ENCODE measurements at regions not wholly inside any gene's neighbourhood (a gene's known extent, or its start where the extent isn't known, plus 50 kb on each side); places are given as distances from the start of the nearest gene placed in this dataset.
A peak's percentile ranks its signal among the peaks of the same experiment; 100 is the strongest.

DNA sequence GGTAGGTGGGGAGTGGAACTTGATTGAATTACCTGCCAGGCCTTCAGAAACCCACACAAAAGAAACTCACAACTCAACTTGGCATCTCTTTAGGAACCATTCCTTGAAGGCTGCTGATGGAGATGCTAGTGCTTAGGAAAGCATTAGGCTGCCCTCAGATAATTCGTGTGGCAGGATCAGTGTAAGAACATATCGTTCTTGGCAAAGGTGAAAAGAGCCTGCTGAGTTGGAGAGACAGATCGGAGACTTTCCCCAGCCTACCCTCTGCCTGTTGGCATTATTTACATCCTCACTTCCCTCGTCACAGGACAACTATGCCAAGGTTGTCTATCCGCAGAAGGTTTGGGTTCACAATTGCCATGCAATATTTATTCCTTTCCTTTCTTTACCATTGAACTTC is 120.0 kb upstream of the HS3ST3A1 start:
- DNase-seq (ENCODE audit: low read depth), result no peak
- TF ChIP-seq CTCF (IDR thresholded peaks at IDR 0.05; ENCODE audit: low read length, missing control alignments), result no peak
- no peak overlapping the region for H3K4me3 ChIP-seq (replicated peaks; ENCODE audit: low read depth, low read length)

DNA sequence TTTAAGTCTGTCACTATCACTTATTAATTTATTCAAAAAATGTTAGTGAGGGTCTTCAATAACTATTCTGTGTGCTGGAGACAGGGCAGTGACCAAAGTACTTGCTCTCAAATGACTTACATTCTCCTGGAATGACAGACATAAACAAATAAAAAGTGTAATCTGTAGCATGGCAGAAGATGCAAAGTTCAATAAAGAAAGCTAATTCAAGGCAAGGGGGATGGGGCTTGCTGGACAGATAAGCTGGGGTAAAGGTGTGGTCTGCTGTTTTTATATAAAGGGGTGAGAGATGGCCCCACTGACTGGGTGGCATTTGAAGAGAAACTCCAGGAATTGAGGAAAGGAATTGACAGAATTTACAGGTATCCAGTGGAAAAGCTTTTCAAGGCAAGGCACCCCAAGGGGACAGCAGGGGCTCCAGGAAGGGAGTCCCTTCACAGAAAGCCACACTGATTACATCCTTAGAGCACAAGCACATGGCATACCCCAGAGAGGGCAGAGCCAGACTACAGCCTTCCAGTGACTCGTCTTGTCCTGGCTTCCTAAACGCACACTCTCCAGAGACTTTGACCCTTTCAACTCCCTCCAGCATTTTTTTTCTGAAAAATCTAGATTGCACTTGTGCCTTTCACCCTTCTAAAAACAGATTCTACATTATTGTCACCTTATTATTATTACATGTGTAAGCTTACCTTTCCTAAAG is 123.7 kb upstream of the HS3ST3A1 start:
- DNase-seq (ENCODE audit: low read depth), result peak; percentile 44

DNA sequence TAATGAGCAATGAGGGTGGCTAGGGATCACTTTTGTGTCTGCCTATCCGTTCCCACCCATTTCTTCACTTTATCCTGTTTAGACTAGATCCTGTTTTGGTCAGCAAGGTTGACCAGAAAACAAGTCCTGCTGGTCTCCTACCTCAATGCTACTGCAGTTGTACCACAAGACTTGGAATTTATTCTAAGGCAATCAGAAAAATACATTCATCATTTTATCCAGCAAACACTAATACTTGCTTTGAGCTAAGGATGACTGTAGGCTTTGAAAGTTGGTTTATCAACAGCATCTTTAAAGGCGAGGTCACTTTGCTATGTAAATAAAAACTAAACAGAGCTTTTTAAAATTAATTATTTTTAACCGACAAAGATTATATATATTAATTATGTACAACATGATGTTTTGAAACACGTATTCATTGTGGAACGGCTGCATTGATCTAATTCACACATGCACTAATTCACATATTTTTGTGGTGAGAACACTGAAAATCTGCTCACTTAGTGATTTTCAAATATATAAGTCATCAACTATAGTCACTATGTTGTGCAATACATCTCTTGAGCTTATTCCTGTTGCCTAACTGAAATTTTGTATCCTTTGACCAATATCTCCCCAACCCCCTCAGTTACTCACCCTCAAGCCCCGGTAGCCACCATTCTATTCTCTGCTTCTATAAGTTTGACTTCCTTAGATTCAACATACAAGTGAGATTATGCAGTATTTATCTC is 125.9 kb upstream of the HS3ST3A1 start:
- no peak overlapping the region for H3K4me3 ChIP-seq (replicated peaks; ENCODE audit: low read depth, low read length)
- DNase-seq (ENCODE audit: low read depth), result peak; percentile 75
- TF ChIP-seq CTCF (IDR thresholded peaks at IDR 0.05; ENCODE audit: low read length, missing control alignments), result no peak

More for the DNA sequence above, 123.7 kb upstream of the HS3ST3A1 start:
- H3K4me3 ChIP-seq (replicated peaks; ENCODE audit: low read depth, low read length), result no peak overlapping the region
- no peak for TF ChIP-seq CTCF (IDR thresholded peaks at IDR 0.05; ENCODE audit: low read length, missing control alignments)

DNA sequence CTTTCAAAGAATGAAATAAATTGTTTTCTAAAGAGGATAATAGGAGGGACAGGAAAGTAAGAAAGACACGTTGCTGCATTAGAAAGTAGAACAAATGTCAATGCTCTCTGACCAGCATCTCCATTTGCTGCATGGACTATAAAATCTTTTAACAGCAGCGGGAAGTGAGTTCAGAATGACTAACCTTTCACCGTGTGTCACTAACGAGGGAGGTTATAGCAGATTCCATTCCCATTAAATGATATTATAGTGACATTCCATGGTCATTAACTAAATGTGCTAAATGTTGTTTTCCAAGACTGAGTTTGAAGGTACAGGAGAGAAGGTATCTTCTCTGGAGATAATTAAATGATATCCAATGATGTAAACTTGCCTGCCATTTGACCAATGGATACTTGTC is 127.1 kb upstream of the HS3ST3A1 start:
- no peak overlapping the region for H3K4me3 ChIP-seq (replicated peaks; ENCODE audit: low read depth, low read length)
- DNase-seq (ENCODE audit: low read depth), result no peak
- no peak for TF ChIP-seq CTCF (IDR thresholded peaks at IDR 0.05; ENCODE audit: low read length, missing control alignments)

GRCh38 chr17:13729466-13730134 is 127.9 kb upstream of the HS3ST3A1 start:
- DNase-seq (ENCODE audit: low read depth), result no peak
- no peak for TF ChIP-seq CTCF (IDR thresholded peaks at IDR 0.05; ENCODE audit: low read length, missing control alignments)

DNA sequence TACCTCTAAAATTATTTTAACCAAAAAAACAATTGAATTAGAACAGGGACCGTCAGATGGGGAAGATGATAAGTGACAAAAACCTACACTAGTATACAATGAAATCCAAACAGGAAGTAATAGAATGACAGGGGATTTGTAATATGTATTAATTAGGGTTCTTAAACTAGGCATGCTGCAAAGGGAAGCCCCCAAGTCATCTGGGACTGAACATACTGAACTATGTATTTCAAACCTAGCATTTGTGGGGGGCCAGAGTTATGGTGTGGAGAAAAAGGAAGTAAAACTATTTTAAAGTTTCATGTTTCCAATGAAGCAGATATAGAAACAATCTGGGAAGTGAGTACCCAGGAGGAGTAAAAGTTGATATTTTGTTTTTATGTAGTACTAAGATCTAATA is 133.2 kb upstream of the HS3ST3A1 start:
- no peak overlapping the region for H3K4me3 ChIP-seq (replicated peaks; ENCODE audit: low read depth, low read length)
- DNase-seq (ENCODE audit: low read depth), result no peak
- no peak for TF ChIP-seq CTCF (IDR thresholded peaks at IDR 0.05; ENCODE audit: low read length, missing control alignments)

More at GRCh38 chr17:13729466-13730134, 127.9 kb upstream of the HS3ST3A1 start:
- H3K4me3 ChIP-seq (replicated peaks; ENCODE audit: low read depth, low read length), result no peak overlapping the region
